BLaER1 (cell line): ENCODE measurements at regions not wholly inside any gene's neighbourhood (a gene's known extent, or its start where the extent isn't known, plus 50 kb on each side); places are given as distances from the start of the nearest gene placed in this dataset.

ENCODE experiments used
- H3K27ac ChIP-seq: shearing (Covaris generic); formaldehyde crosslinking; 2 replicates; pipeline ENCODE4 v1.8.1; 2022
- H3K27me3 ChIP-seq: shearing (Covaris generic); formaldehyde crosslinking; 2 replicates; pipeline ENCODE4 v1.8.1; 2022
- H3K36me3 ChIP-seq: shearing (Covaris generic); formaldehyde crosslinking; 2 replicates; pipeline ENCODE4 v1.8.1; 2022
- H3K4me1 ChIP-seq: shearing (Covaris generic); formaldehyde crosslinking; 2 replicates; pipeline ENCODE4 v1.8.1; 2022
- H3K4me2 ChIP-seq: shearing (Covaris generic); formaldehyde crosslinking; 2 replicates; pipeline ENCODE4 v1.8.1; 2022
- H3K4me3 ChIP-seq: shearing (Covaris generic); formaldehyde crosslinking; 2 replicates; pipeline ENCODE4 v1.8.1; 2022
- H3K9ac ChIP-seq: shearing (Covaris generic); formaldehyde crosslinking; 2 replicates; pipeline ENCODE4 v1.8.1; 2022
- H3K9me3 ChIP-seq: shearing (Covaris generic); formaldehyde crosslinking; 2 replicates; pipeline ENCODE4 v1.8.1; 2022
- H4K20me1 ChIP-seq: shearing (Covaris generic); formaldehyde crosslinking; 2 replicates; pipeline ENCODE4 v1.8.1; 2022
- Cebpa-rat ChIP-seq: shearing (Covaris generic); IDR thresholded peaks from 2 replicates; pipeline ENCODE4 v1.8.1; 2022

DNA sequence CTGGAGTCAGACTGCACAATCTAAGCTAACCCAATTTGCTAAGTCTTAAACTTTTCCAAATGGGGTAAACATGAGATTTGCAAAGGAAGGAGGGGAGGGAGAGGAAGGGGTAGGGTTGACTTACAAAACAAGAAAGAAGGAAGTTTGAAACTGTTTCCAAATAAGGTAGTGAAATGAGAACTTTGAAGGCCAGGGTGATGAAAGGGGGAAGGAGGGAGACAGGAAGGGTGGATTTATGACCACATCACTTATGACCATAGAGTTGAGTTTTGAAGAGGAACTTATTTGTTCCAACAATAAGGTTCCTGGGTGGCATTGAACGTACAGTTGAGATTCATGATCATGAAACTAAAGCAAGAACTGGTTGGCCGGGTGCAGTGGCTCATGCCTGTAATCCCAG, 72.5 kb upstream of the DAPK1 start:
- H3K27ac ChIP-seq = no peak overlapping the region
- no peaks in the 10 kb centered on the region for H3K36me3 ChIP-seq
- no peak overlapping the region for H3K4me2 ChIP-seq
- no peak for TF ChIP-seq Cebpa-rat
- H3K27me3 ChIP-seq = no peaks in the 10 kb centered on the region
- no peaks in the 10 kb centered on the region for H3K4me1 ChIP-seq
- no peak overlapping the region for H3K9ac ChIP-seq
- H3K4me3 ChIP-seq = no peak overlapping the region
- no peaks in the 10 kb centered on the region for H4K20me1 ChIP-seq
- H3K9me3 ChIP-seq = peaks cover 19% of the 10 kb centered on the region

DNA sequence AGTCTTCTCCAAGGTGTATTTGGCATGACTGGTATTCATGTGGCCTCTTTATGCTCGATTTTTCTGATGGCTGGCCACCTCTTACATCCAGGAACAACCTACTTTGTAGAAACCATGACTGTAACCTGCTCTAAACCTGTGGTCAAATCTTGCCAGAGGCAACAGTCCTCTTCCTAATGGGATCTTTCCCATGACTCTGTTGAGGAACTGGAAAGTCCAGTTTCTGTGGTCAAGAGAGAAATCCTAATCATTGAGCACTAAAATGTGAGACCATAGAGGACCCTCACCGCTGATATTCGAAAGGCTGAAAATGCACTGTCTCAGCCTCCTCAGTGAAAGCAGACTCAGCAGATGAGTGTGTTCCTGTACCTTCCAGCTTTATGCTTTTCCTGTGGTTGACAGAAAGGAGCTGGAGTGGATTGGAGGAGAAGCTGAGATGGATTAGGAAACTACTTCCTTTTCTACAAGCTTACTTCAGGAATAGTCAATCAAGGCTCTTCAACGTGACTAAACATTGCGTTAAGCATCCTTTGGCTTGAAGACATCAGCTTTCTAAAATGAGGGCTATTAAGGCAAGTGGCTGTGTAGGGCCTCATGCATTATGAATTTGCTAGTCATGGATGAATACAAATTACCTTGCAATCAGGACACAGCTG, 69.7 kb upstream of the DAPK1 start:
- H3K4me2 ChIP-seq = no peak overlapping the region
- peaks cover 19% of the 10 kb centered on the region for H3K9me3 ChIP-seq
- TF ChIP-seq Cebpa-rat = no peak
- no peak overlapping the region for H3K9ac ChIP-seq
- no peak overlapping the region for H3K4me3 ChIP-seq
- no peak overlapping the region for H3K27ac ChIP-seq
- H4K20me1 ChIP-seq = no peaks in the 10 kb centered on the region
- no peaks in the 10 kb centered on the region for H3K27me3 ChIP-seq
- H3K36me3 ChIP-seq = no peaks in the 10 kb centered on the region
- no peaks in the 10 kb centered on the region for H3K4me1 ChIP-seq

DNA sequence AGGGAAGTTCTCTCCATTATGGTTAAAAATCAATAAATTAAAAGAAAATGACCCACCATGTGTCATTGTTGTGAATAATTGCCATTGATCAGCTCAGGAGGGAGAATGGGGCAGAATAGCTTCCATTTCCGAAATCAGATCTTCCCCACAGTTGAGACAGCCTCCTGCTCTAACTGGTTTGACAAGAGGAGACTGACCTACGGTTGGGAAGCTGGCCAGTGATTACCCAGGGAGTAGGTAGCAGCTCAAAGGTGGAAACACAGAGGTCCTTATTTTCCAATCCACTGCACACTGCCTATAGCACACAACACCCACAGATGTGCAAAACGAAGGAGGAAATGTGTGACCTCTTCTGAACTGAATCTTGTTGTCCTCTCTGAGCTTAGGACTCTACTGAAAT, 69.0 kb upstream of the DAPK1 start:
- no peaks in the 10 kb centered on the region for H4K20me1 ChIP-seq
- H3K9ac ChIP-seq = no peak overlapping the region
- H3K4me2 ChIP-seq = no peak overlapping the region
- no peaks in the 10 kb centered on the region for H3K36me3 ChIP-seq
- no peak overlapping the region for H3K27ac ChIP-seq
- H3K27me3 ChIP-seq = no peaks in the 10 kb centered on the region
- no peak overlapping the region for H3K4me3 ChIP-seq
- TF ChIP-seq Cebpa-rat = no peak
- peaks cover 19% of the 10 kb centered on the region for H3K9me3 ChIP-seq
- H3K4me1 ChIP-seq = no peaks in the 10 kb centered on the region

- Histone ChIP-seq H4K20me1 (no peaks in the 10 kb centered on the region), H3K27ac (no peak overlapping the region), H3K4me2 (no peak overlapping the region), H3K9ac (no peak overlapping the region), H3K4me3 (no peak overlapping the region), H3K9me3 (no peaks in the 10 kb centered on the region), H3K27me3 (no peaks in the 10 kb centered on the region), H3K36me3 (no peaks in the 10 kb centered on the region), H3K4me1 (no peaks in the 10 kb centered on the region)
- TF ChIP-seq Cebpa-rat = no peak
Measured at GRCh38 chr9:87431837-87432236, 65.8 kb upstream of the DAPK1 start.

- no peaks in the 10 kb centered on the region for H3K4me1 ChIP-seq
- H3K27me3 ChIP-seq = no peaks in the 10 kb centered on the region
- H3K27ac ChIP-seq = no peak overlapping the region
- no peaks in the 10 kb centered on the region for H3K36me3 ChIP-seq
- H3K9me3 ChIP-seq = no peaks in the 10 kb centered on the region
- H3K4me2 ChIP-seq = no peak overlapping the region
- H4K20me1 ChIP-seq = no peaks in the 10 kb centered on the region
- H3K9ac ChIP-seq = no peak overlapping the region
- TF ChIP-seq Cebpa-rat = no peak
- H3K4me3 ChIP-seq = no peak overlapping the region
Measured at GRCh38 chr9:87433853-87434252, 63.8 kb upstream of the DAPK1 start.

GRCh38 chr9:87434366-87434765, 63.3 kb upstream of the DAPK1 start:
- TF ChIP-seq Cebpa-rat = no peak
- H3K27me3 ChIP-seq = no peaks in the 10 kb centered on the region
- no peaks in the 10 kb centered on the region for H3K9me3 ChIP-seq
- H3K4me3 ChIP-seq = no peak overlapping the region
- no peak overlapping the region for H3K4me2 ChIP-seq
- no peak overlapping the region for H3K27ac ChIP-seq
- no peaks in the 10 kb centered on the region for H3K4me1 ChIP-seq
- no peak overlapping the region for H3K9ac ChIP-seq
- H4K20me1 ChIP-seq = no peaks in the 10 kb centered on the region
- H3K36me3 ChIP-seq = no peaks in the 10 kb centered on the region

- H3K4me1 ChIP-seq = no peaks in the 10 kb centered on the region
- no peak overlapping the region for H3K27ac ChIP-seq
- H3K27me3 ChIP-seq = no peaks in the 10 kb centered on the region
- H3K4me3 ChIP-seq = no peak overlapping the region
- no peaks in the 10 kb centered on the region for H3K9me3 ChIP-seq
- no peak overlapping the region for H3K4me2 ChIP-seq
- no peaks in the 10 kb centered on the region for H3K36me3 ChIP-seq
- no peaks in the 10 kb centered on the region for H4K20me1 ChIP-seq
- no peak for TF ChIP-seq Cebpa-rat
- no peak overlapping the region for H3K9ac ChIP-seq
Measured at GRCh38 chr9:87435189-87435880, 62.3 kb upstream of the DAPK1 start.

DNA sequence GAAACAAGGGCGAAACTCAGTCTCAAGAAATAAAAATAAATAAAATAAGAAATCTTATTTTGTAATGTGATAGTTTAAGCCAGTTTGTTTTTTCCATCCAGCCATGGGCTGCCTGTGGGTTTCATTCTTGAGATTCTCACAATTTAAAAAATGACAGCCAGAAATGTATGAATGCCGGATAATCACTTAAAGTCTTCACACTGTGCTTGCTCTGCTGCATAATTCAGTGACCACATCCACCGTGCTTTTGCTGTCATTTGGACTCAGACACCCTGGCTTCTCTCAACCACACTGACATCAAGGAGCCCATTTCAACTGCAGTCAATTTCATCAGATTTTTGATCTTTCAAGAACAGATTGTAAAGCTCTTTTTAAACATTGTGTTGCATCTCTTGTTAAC, 61.0 kb upstream of the DAPK1 start:
- H3K9me3 ChIP-seq = no peaks in the 10 kb centered on the region
- H4K20me1 ChIP-seq = no peaks in the 10 kb centered on the region
- H3K9ac ChIP-seq = no peak overlapping the region
- TF ChIP-seq Cebpa-rat = no peak
- no peaks in the 10 kb centered on the region for H3K4me1 ChIP-seq
- no peak overlapping the region for H3K27ac ChIP-seq
- H3K4me3 ChIP-seq = no peak overlapping the region
- no peaks in the 10 kb centered on the region for H3K27me3 ChIP-seq
- no peaks in the 10 kb centered on the region for H3K36me3 ChIP-seq
- no peak overlapping the region for H3K4me2 ChIP-seq

DNA sequence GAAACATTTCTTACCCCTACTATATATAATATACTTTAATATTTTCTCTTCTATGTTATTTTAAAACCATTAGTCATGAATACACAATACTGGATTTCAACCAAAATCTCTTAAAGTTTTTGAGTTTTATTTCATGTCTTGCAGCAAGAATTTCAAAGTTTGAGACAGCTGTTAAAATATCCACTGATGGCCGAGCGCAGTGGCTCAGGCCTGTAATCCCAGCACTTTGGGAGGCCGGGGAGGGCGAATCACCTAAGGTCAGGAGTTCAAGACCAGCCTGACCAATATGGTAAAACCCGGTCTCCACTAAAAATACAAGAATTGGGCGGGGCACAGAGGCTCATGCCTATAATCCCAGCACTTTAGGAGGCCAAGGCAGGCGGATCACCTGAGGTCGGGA, 59.7 kb upstream of the DAPK1 start:
- Histone ChIP-seq H3K4me3 (no peak overlapping the region), H3K4me1 (no peaks in the 10 kb centered on the region), H3K36me3 (no peaks in the 10 kb centered on the region), H3K27me3 (no peaks in the 10 kb centered on the region), H3K4me2 (no peak overlapping the region), H3K9ac (no peak overlapping the region), H3K27ac (no peak overlapping the region), H3K9me3 (no peaks in the 10 kb centered on the region), H4K20me1 (no peaks in the 10 kb centered on the region)
- no peak for TF ChIP-seq Cebpa-rat

GRCh38 chr9:87441251-87441650, 56.4 kb upstream of the DAPK1 start:
- no peak for TF ChIP-seq Cebpa-rat
- Histone ChIP-seq H4K20me1 (no peaks in the 10 kb centered on the region), H3K27me3 (no peaks in the 10 kb centered on the region), H3K27ac (no peak overlapping the region), H3K4me2 (no peak overlapping the region), H3K4me1 (0 out of 2 replicates have a peak, but pooled peaks cover 5% of the 10 kb centered on the region), H3K36me3 (no peaks in the 10 kb centered on the region), H3K4me3 (no peak overlapping the region), H3K9ac (no peak overlapping the region), H3K9me3 (no peaks in the 10 kb centered on the region)

- H3K36me3 ChIP-seq = no peaks in the 10 kb centered on the region
- no peak overlapping the region for H3K4me3 ChIP-seq
- H3K27me3 ChIP-seq = no peaks in the 10 kb centered on the region
- H3K27ac ChIP-seq = no peak overlapping the region
- no peak overlapping the region for H3K9ac ChIP-seq
- H4K20me1 ChIP-seq = no peaks in the 10 kb centered on the region
- no peak for TF ChIP-seq Cebpa-rat
- H3K9me3 ChIP-seq = no peaks in the 10 kb centered on the region
- no peak overlapping the region for H3K4me2 ChIP-seq
- 0 out of 2 replicates have a peak, but pooled peaks cover 5% of the 10 kb centered on the region for H3K4me1 ChIP-seq
Measured at GRCh38 chr9:87442451-87442850, 55.2 kb upstream of the DAPK1 start.
